ENCODE measurements at regions not wholly inside any gene's neighbourhood (a gene's known extent, or its start where the extent isn't known, plus 50 kb on each side); places are given as distances from the start of the nearest gene placed in this dataset.

DNA sequence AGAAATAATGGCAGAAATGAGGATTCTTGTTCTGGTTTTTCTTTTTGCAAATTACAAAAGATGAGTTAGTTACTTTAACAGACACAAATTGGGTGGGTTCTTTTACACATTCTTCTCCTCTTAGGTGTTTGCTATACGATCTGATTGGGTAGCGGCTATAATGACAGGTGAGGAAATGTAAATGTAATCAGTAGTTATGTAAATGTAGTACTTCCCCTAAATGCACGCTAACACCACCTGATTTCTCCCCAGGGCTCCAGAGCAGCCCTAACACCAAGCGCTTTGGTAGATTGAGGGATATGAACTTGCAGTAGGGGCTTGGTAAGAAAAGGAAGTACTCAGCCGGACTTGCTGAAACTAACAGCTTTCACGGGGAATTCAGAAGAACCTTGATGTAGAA is 499.4 kb upstream of the NOX3 start:
- POLR2A ChIA-PET, result no interaction called here
- CTCF ChIA-PET, result interaction anchor here (1.1 kb wide), 1 partner anchor 510 kb away, joined by 3 read pairs; no protein-coding TSS in a partner anchor
- no peak for DNase-seq (ENCODE audit: extremely low spot score)
- TF ChIP-seq CTCF (IDR thresholded peaks at IDR 0.05; ENCODE audit: control extremely low read depth, extremely low read depth, low read depth, missing control alignments), result no peak

- ChIA-PET POLR2A (no interaction called here), CTCF (no interaction called here)
- TF ChIP-seq CTCF (IDR thresholded peaks at IDR 0.05; ENCODE audit: control extremely low read depth, extremely low read depth, low read depth, missing control alignments), result no peak
- no peak for DNase-seq (ENCODE audit: extremely low spot score)
Measured at GRCh38 chr6:155954149-155954548, 498.5 kb upstream of the NOX3 start.

DNA sequence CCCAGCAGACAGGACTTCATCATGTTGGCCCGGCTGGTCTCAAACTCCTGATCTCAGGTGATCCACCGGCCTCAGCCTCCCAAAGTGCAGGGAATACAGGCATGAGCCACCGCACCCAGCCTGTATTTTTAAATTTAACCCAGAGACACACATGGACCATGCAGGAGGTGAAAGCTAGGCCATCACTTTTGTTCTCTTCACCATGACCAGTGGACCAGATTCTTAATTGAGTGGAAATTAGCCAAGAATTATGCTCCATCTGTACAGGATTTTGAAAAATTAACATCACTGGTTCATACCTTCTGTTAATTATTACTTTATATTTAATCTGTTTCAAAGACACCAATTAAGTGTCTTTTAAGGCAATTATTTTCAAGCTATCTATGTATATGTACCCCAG is 493.6 kb upstream of the NOX3 start:
- ChIA-PET POLR2A (no interaction called here), CTCF (no interaction called here)
- DNase-seq (ENCODE audit: extremely low spot score), result no peak
- no peak for TF ChIP-seq CTCF (IDR thresholded peaks at IDR 0.05; ENCODE audit: control extremely low read depth, extremely low read depth, low read depth, missing control alignments)

GRCh38 chr6:155946860-155947259 is 491.2 kb upstream of the NOX3 start:
- DNase-seq (ENCODE audit: extremely low spot score), result no peak
- POLR2A ChIA-PET, result no interaction called here
- TF ChIP-seq CTCF (IDR thresholded peaks at IDR 0.05; ENCODE audit: control extremely low read depth, extremely low read depth, low read depth, missing control alignments), result no peak
- CTCF ChIA-PET, result no interaction called here

DNA sequence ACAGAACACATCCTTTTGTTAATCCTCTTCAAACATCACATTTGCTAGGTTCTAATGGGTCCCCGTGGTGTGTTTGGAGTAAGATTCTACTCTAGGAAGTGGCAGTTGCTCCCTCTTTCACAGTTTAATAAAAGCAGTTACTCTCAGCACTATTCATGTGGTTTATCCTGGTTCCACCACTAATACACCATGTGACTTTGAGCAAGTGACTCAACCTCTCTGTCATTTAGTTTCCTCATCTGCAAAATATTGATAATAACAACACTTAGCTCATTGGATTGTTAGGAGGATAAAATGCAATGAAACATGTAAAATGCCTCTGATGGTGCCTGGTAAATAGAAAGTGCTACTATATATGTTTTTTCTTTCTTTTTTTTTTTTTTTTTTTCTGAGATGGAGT is 488.0 kb upstream of the NOX3 start:
- no peak for DNase-seq (ENCODE audit: extremely low spot score)
- TF ChIP-seq CTCF (IDR thresholded peaks at IDR 0.05; ENCODE audit: control extremely low read depth, extremely low read depth, low read depth, missing control alignments), result no peak
- ChIA-PET CTCF (no interaction called here), POLR2A (no interaction called here)

DNA sequence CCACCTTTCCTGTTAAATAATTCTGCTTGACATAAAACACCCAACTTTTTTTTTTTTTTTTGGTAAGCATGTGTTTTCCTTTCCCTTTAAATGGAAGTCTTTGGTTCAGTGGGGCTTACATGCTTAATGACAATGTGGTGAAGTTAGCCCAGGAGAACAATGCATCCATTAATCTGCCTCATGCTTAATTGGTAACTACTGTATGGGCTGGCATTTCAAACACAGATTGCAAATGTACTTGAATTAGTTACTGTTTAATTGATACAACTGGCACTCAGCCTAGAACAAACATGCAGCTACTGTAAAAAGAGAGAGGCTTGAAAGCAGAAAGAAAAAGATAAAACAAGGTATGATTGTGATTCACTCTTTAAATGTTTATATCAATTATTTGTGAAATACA is 483.6 kb upstream of the NOX3 start:
- POLR2A ChIA-PET, result no interaction called here
- no peak for DNase-seq (ENCODE audit: extremely low spot score)
- no peak for TF ChIP-seq CTCF (IDR thresholded peaks at IDR 0.05; ENCODE audit: control extremely low read depth, extremely low read depth, low read depth, missing control alignments)
- CTCF ChIA-PET, result no interaction called here

- POLR2A ChIA-PET, result no interaction called here
- no peak for TF ChIP-seq CTCF (IDR thresholded peaks at IDR 0.05; ENCODE audit: control extremely low read depth, extremely low read depth, low read depth, missing control alignments)
- CTCF ChIA-PET, result no interaction called here
- DNase-seq (ENCODE audit: extremely low spot score), result no peak
Measured at GRCh38 chr6:155936551-155936950, 480.9 kb upstream of the NOX3 start.

Measured in GM10248 (cell line).